ENCODE measurements at regions not wholly inside any gene's neighbourhood (a gene's known extent, or its start where the extent isn't known, plus 50 kb on each side); places are given as distances from the start of the nearest gene placed in this dataset.

- Histone ChIP-seq H3K9me3 (ENCODE audit: control insufficient read depth in 4 of 4, insufficient read depth in 3 of 4, low read length in 3 of 4) (no peaks in the 10 kb centered on the region), H3K4me3 (no peak overlapping the region), H3K4me1 (ENCODE audit: control insufficient read depth in 5 of 5, insufficient read depth in 5 of 5, low read length in 5 of 5) (peaks cover 0 to 14% (median 4%) of the 10 kb centered on the region in 5 donors), H3K36me3 (ENCODE audit: control insufficient read depth in 4 of 4, insufficient read depth in 4 of 4, low read length in 4 of 4) (no peaks in the 10 kb centered on the region), H3K27ac (ENCODE audit: low read depth in 1 of 2, low read length in 1 of 2) (no peak overlapping the region), H3K9ac (ENCODE audit: insufficient read depth in 1 of 2, low read length in 2 of 2) (no peak overlapping the region), H3K27me3 (ENCODE audit: control insufficient read depth in 3 of 3, insufficient read depth in 3 of 3, low read length in 2 of 3) (no peaks in the 10 kb centered on the region)
- 87 to 88% methylated on average over 11 of the region's 11 CpGs for WGBS, 2 donors
- ATAC-seq (ENCODE audit: insufficient read depth, low FRiP score) = no peak
- no peak for TF ChIP-seq CTCF (IDR thresholded peaks at IDR 0.05; ENCODE audit: control extremely low read depth, extremely low read depth)
- no peak for DNase-seq
Measured at GRCh38 chr7:348480-348844, 58.5 kb downstream of the FOXL3 start.

- no peaks in the 10 kb centered on the region for H3K36me3 ChIP-seq (ENCODE audit: control insufficient read depth in 4 of 4, insufficient read depth in 4 of 4, low read length in 4 of 4)
- no peaks in the 10 kb centered on the region for H3K9me3 ChIP-seq (ENCODE audit: control insufficient read depth in 4 of 4, insufficient read depth in 3 of 4, low read length in 3 of 4)
- DNase-seq (no peak), ATAC-seq (ENCODE audit: insufficient read depth, low FRiP score) (no peak)
- H3K4me3 ChIP-seq = no peak overlapping the region
- WGBS, 2 donors = 63 to 66% methylated on average over 30 to 34 of the region's 34 CpGs
- no peaks in the 10 kb centered on the region for H3K27me3 ChIP-seq (ENCODE audit: control insufficient read depth in 3 of 3, insufficient read depth in 3 of 3, low read length in 2 of 3)
- H3K4me1 ChIP-seq (ENCODE audit: control insufficient read depth in 5 of 5, insufficient read depth in 5 of 5, low read length in 5 of 5) = peaks cover 0 to 16% (median 4%) of the 10 kb centered on the region in 5 donors
- TF ChIP-seq CTCF (IDR thresholded peaks at IDR 0.05; ENCODE audit: control extremely low read depth, extremely low read depth) = no peak
- H3K27ac ChIP-seq (ENCODE audit: low read depth in 1 of 2, low read length in 1 of 2) = no peak overlapping the region
- H3K9ac ChIP-seq (ENCODE audit: insufficient read depth in 1 of 2, low read length in 2 of 2) = no peak overlapping the region
Measured at GRCh38 chr7:348962-349743, 59.2 kb downstream of the FOXL3 start.

- Histone ChIP-seq H3K4me1 (ENCODE audit: control insufficient read depth in 5 of 5, insufficient read depth in 5 of 5, low read length in 5 of 5) (peaks cover 0 to 16% (median 4%) of the 10 kb centered on the region in 5 donors), H3K27me3 (ENCODE audit: control insufficient read depth in 3 of 3, insufficient read depth in 3 of 3, low read length in 2 of 3) (no peaks in the 10 kb centered on the region), H3K36me3 (ENCODE audit: control insufficient read depth in 4 of 4, insufficient read depth in 4 of 4, low read length in 4 of 4) (no peaks in the 10 kb centered on the region), H3K9ac (ENCODE audit: insufficient read depth in 1 of 2, low read length in 2 of 2) (no peak overlapping the region), H3K4me3 (no peak overlapping the region), H3K27ac (ENCODE audit: low read depth in 1 of 2, low read length in 1 of 2) (peak overlapping the region in 1 of 2 donors; percentile 46), H3K9me3 (ENCODE audit: control insufficient read depth in 4 of 4, insufficient read depth in 3 of 4, low read length in 3 of 4) (no peaks in the 10 kb centered on the region)
- TF ChIP-seq CTCF (IDR thresholded peaks at IDR 0.05; ENCODE audit: control extremely low read depth, extremely low read depth) = no peak
- 17 to 34% methylated on average over 20 of the region's 20 CpGs for WGBS, 2 donors
- ATAC-seq (ENCODE audit: insufficient read depth, low FRiP score) = no peak
- DNase-seq = peak in 2 of 3 donors; percentile 36 to 64
Measured at GRCh38 chr7:351256-351655, 61.3 kb downstream of the FOXL3 start.

All from lung (tissue), 11 donors.